ENCODE measurements at regions not wholly inside any gene's neighbourhood (a gene's known extent, or its start where the extent isn't known, plus 50 kb on each side); places are given as distances from the start of the nearest gene placed in this dataset.

GRCh38 chr5:76030343-76030742 is 52.8 kb upstream of the SV2C start:
- DNase-seq (ENCODE audit: low spot score) = no peak

GRCh38 chr5:76029739-76030138 is 53.4 kb upstream of the SV2C start:
- no peak for DNase-seq (ENCODE audit: low spot score)

- no peak for DNase-seq (ENCODE audit: low spot score)
Observed at GRCh38 chr5:76025790-76026189, 57.4 kb upstream of the SV2C start.

- DNase-seq (ENCODE audit: low spot score) = no peak
Observed at GRCh38 chr5:76025069-76025468, 58.1 kb upstream of the SV2C start.

GRCh38 chr5:76022611-76023010 is 60.6 kb upstream of the SV2C start:
- DNase-seq (ENCODE audit: low spot score) = no peak

GRCh38 chr5:76021936-76022584 is 61.1 kb upstream of the SV2C start:
- no peak for DNase-seq (ENCODE audit: low spot score)

GRCh38 chr5:76016258-76016657 is 66.9 kb upstream of the SV2C start:
- DNase-seq (ENCODE audit: low spot score) = no peak

GRCh38 chr5:76014005-76014404 is 69.2 kb upstream of the SV2C start:
- no peak for DNase-seq (ENCODE audit: low spot score)

GRCh38 chr5:76007904-76008303 is 75.3 kb upstream of the SV2C start:
- no peak for DNase-seq (ENCODE audit: low spot score)

GRCh38 chr5:76000582-76000981 is 82.6 kb upstream of the SV2C start:
- DNase-seq (ENCODE audit: low spot score) = no peak

- DNase-seq (ENCODE audit: low spot score) = no peak
Observed at GRCh38 chr5:75993643-75994520, 89.3 kb upstream of the SV2C start.

GRCh38 chr5:75993183-75993582 is 90.0 kb upstream of the SV2C start:
- DNase-seq (ENCODE audit: low spot score) = no peak

GRCh38 chr5:75992753-75993152 is 90.4 kb upstream of the SV2C start:
- no peak for DNase-seq (ENCODE audit: low spot score)

GRCh38 chr5:75985077-75985476 is 98.1 kb upstream of the SV2C start:
- DNase-seq (ENCODE audit: low spot score) = no peak

GRCh38 chr5:75975496-75975895 is 107.7 kb upstream of the SV2C start:
- DNase-seq (ENCODE audit: low spot score) = no peak

GRCh38 chr5:75965292-75965691 is 117.9 kb upstream of the SV2C start:
- no peak for DNase-seq (ENCODE audit: low spot score)

GRCh38 chr5:75964008-75964407 is 119.2 kb upstream of the SV2C start:
- DNase-seq (ENCODE audit: low spot score) = peak; percentile 12

GRCh38 chr5:75963554-75963953 is 119.6 kb upstream of the SV2C start:
- no peak for DNase-seq (ENCODE audit: low spot score)

- no peak for DNase-seq (ENCODE audit: low spot score)
Observed at GRCh38 chr5:75961818-75962217, 121.4 kb upstream of the SV2C start.

GRCh38 chr5:75960129-75960528 is 123.1 kb upstream of the SV2C start:
- no peak for DNase-seq (ENCODE audit: low spot score)

GRCh38 chr5:75952963-75953362 is 130.2 kb upstream of the SV2C start:
- no peak for DNase-seq (ENCODE audit: low spot score)

GRCh38 chr5:75952291-75952690 is 130.9 kb upstream of the SV2C start:
- DNase-seq (ENCODE audit: low spot score) = no peak

GRCh38 chr5:75951716-75952115 is 131.5 kb upstream of the SV2C start:
- DNase-seq (ENCODE audit: low spot score) = no peak

- peak; percentile 37 for DNase-seq (ENCODE audit: low spot score)
Observed at GRCh38 chr5:75951158-75951557, 132.0 kb upstream of the SV2C start.
